HCT116 (cell line): ENCODE measurements at regions not wholly inside any gene's neighbourhood (a gene's known extent, or its start where the extent isn't known, plus 50 kb on each side); places are given as distances from the start of the nearest gene placed in this dataset.

Experiments used
- ATAC-seq: fragments of 200-7000 bp; cut with Tn5 transposase; 2 replicates; pipeline ENCODE4 v1.9.1; 2020; ENCODE audit warnings: mild to moderate bottlenecking, moderate library complexity
- BruUV-seq: library from RNA; stranded (reverse); fragments of 400-500 nt; replicated peaks from 2 replicates; lab custom pipeline; 2021; lab: Mats Ljungman, UMichigan
- CTCF ChIA-PET: fragments of 300-600 bp; sonication (Branson Sonifier 250); formaldehyde crosslinking; loops from one replicate; lab custom pipeline; 2021; ENCODE audit warnings: antibody characterized with exemption; lab: Charles Lee
- POLR2A ChIA-PET: fragments of 300-600, 350-600 bp; sonication (Branson Sonifier 250); formaldehyde crosslinking; loops from one replicate; lab custom pipeline; 2021; ENCODE audit warnings: antibody characterized with exemption; lab: Charles Lee
- RAD21 ChIA-PET, 2 experiments: fragments of 300-600 bp; sonication (Branson Sonifier 250); formaldehyde crosslinking; loops; one replicate each; lab custom pipeline; 2023; ENCODE audit warnings: low total read pairs in 2 of 2; ENCODE audit not compliant: uncharacterized antibody in 2 of 2, unreplicated experiment in 2 of 2, low non-redundant PET in 1 of 2; lab: Charles Lee
- DNase-seq: peaks from one replicate; pipeline ENCODE4 v3.0.0-alpha.2; 2010; ENCODE audit warnings: low read depth, low spot score
- H2AFZ ChIP-seq: fragments of 200-600 bp; shearing (Covaris generic), sonication (generic); 2 replicates; pipeline ENCODE4 v1.6.1; 2017; ENCODE audit warnings: low read depth, mixed run types, mixed read lengths, antibody characterized with exemption, low read length; ENCODE audit not compliant: poor library complexity, severe bottlenecking
- H3K27ac ChIP-seq: 2 replicates; pipeline ENCODE4 v1.5.1; 2012; ENCODE audit warnings: low read depth, low read length
- H3K27me3 ChIP-seq: fragments of 200-600 bp; sonication (generic); 2 replicates; pipeline ENCODE4 v1.6.1; 2016; ENCODE audit warnings: mixed run types, low read length, mixed read lengths; ENCODE audit not compliant: insufficient read depth
- H3K36me3 ChIP-seq, 2 experiments: fragments of 200-500 bp in 1 of 2; fragments of 200-600 bp in 1 of 2; sonication (Bioruptor generic) in 1 of 2; sonication (generic) in 1 of 2; 2 replicates each; pipeline versions ENCODE4 v1.5.1 to v1.6.1; 2014 to 2016; ENCODE audit warnings: low read length in 2 of 2, inconsistent platforms in 1 of 2, mixed read lengths in 1 of 2, mixed run types in 1 of 2; ENCODE audit not compliant: insufficient read depth in 2 of 2, control insufficient read depth in 1 of 2
- H3K4me1 ChIP-seq, 2 experiments: fragments of 200-600 bp in 1 of 2; sonication (generic) in 1 of 2; 2 replicates each; pipeline versions ENCODE4 v1.5.1 to v1.6.1; 2012 to 2017; ENCODE audit warnings: low read length in 2 of 2, inconsistent platforms in 1 of 2, mild to moderate bottlenecking in 1 of 2, mixed read lengths in 1 of 2, mixed run types in 1 of 2, moderate library complexity in 1 of 2; ENCODE audit not compliant: insufficient read depth in 2 of 2, control insufficient read depth in 1 of 2
- H3K4me2 ChIP-seq: fragments of 200-600 bp; sonication (generic); 2 replicates; pipeline ENCODE4 v1.6.1; 2017; ENCODE audit warnings: mixed run types, low read length, mixed read lengths
- H3K4me3 ChIP-seq, 2 experiments: fragments of 200-600 bp in 1 of 2; sonication (generic) in 1 of 2; replicated peaks in 1 of 2; 2 replicates each; pipeline ENCODE4 v1.5.1; 2011 to 2016; ENCODE audit warnings: low read length in 2 of 2, control low read depth in 1 of 2, low read depth in 1 of 2, mild to moderate bottlenecking in 1 of 2, mixed read lengths in 1 of 2, mixed run types in 1 of 2
- H3K79me2 ChIP-seq: fragments of 200-600 bp; sonication (generic); 2 replicates; pipeline ENCODE4 v1.6.1; 2017; ENCODE audit warnings: mild to moderate bottlenecking, mixed run types, low read length, moderate library complexity, mixed read lengths; ENCODE audit not compliant: insufficient read depth
- H3K9ac ChIP-seq: fragments of 200-600 bp; sonication (generic); 2 replicates; pipeline ENCODE4 v1.6.1; 2016; ENCODE audit warnings: low read length, mixed read lengths
- H3K9me2 ChIP-seq: fragments of 200-600 bp; sonication (generic), shearing (Covaris generic); 2 replicates; pipeline ENCODE4 v1.6.1; 2017; ENCODE audit warnings: mixed run types, mild to moderate bottlenecking, moderate library complexity; ENCODE audit not compliant: insufficient read depth
- H3K9me3 ChIP-seq, 2 experiments: fragments of 200-500 bp in 1 of 2; fragments of 200-600 bp in 1 of 2; sonication (Bioruptor generic) in 1 of 2; sonication (generic) in 1 of 2; 2 replicates each; pipeline ENCODE4 v1.6.1; 2014 to 2017; ENCODE audit warnings: low read length in 2 of 2, mixed read lengths in 2 of 2, inconsistent platforms in 1 of 2, low read depth in 1 of 2, mild to moderate bottlenecking in 1 of 2, mixed run types in 1 of 2, moderate library complexity in 1 of 2; ENCODE audit not compliant: control insufficient read depth in 1 of 2, insufficient read depth in 1 of 2
- H4K20me1 ChIP-seq: fragments of 200-600 bp; sonication (generic), shearing (Covaris generic); 2 replicates; pipeline ENCODE4 v1.6.1; 2017; ENCODE audit warnings: mixed run types, mild to moderate bottlenecking, moderate library complexity; ENCODE audit not compliant: insufficient read depth
- CEBPB ChIP-seq: IDR thresholded peaks from 2 replicates; pipeline ENCODE4 v1.6.1; 2012; ENCODE audit warnings: low read depth
- EGR1 ChIP-seq: IDR thresholded peaks from 2 replicates; pipeline ENCODE4 v1.6.1; 2012; ENCODE audit warnings: low read depth
- EZH2phosphoT487 ChIP-seq: fragments of 200-600 bp; IDR thresholded peaks from 2 replicates; pipeline ENCODE4 v1.6.1; 2018; ENCODE audit warnings: antibody characterized with exemption, borderline replicate concordance
- FOSL1 ChIP-seq: IDR thresholded peaks from 2 replicates; pipeline ENCODE4 v1.6.1; 2012; ENCODE audit warnings: low read depth
- JUND ChIP-seq: IDR thresholded peaks from 2 replicates; pipeline ENCODE4 v1.6.1; 2012
- RAD21 ChIP-seq: IDR thresholded peaks from 2 replicates; pipeline ENCODE4 v1.6.1; 2012; ENCODE audit warnings: low read depth, mild to moderate bottlenecking
- SRF ChIP-seq: IDR thresholded peaks from 2 replicates; pipeline ENCODE4 v1.6.1; 2012; ENCODE audit warnings: low read depth
- TCF7L2 ChIP-seq: IDR thresholded peaks from 2 replicates; pipeline ENCODE4 v1.7.0; 2011; ENCODE audit warnings: borderline replicate concordance, inconsistent platforms; ENCODE audit not compliant: insufficient read depth, insufficient read length; ENCODE audit errors: extremely low read depth
- ZFX ChIP-seq: fragments of 450-650 bp; IDR thresholded peaks from 2 replicates; pipeline ENCODE4 v1.6.1; 2017
- ZNF274 ChIP-seq: fragments of 200-500 bp; sonication (Bioruptor generic); IDR thresholded peaks from 2 replicates; pipeline ENCODE4 v1.6.1; 2014; ENCODE audit warnings: mild to moderate bottlenecking, low read depth, low read length, inconsistent platforms
- intact Hi-C: fragments of 100-400 bp; cut with micrococcal nuclease; formaldehyde crosslinking; loops from 2 replicates; pipeline ENCODE4 v1.10.0; 2022
- TF ChIP-seq, protein P1 (sequence below): IDR thresholded peaks from 2 replicates; pipeline ENCODE4 v1.6.1; 2011; ENCODE audit warnings: mild to moderate bottlenecking, low read length, moderate library complexity; ENCODE audit not compliant: insufficient replicate concordance; ENCODE audit errors: extremely low read depth
- TF ChIP-seq, protein P2 (sequence below): IDR thresholded peaks from 2 replicates; pipeline ENCODE4 v1.6.1; 2012
- TF ChIP-seq, protein P3 (sequence below): IDR thresholded peaks from 2 replicates; pipeline ENCODE4 v1.6.1; 2012; ENCODE audit warnings: low read depth
- TF ChIP-seq, protein P4 (sequence below): IDR thresholded peaks from 2 replicates; pipeline ENCODE4 v1.6.1; 2012

DNA sequence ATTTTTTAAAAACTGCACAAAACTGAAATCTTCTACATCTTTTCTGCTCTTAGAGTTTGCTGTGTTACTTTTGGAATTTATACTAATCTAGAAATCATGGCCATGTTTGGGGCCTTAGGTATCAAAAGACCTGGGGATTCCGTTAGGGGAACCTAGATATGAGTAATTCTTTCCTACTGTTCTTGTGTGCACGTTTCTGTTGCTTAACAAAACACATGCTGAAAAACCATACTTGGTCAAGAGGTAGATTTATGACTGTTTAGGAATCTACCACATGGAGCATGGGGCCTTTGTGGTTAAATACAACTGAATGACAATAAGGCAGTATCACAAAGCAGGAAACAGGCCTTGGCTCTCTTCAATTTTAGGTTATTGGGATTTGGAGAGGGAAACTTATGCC, 291.9 kb upstream of the USP25 start:
- H3K36me3 ChIP-seq: no peaks in the 10 kb centered on the region
- intact Hi-C loops: no loop called here
- BruUV-seq: no TSS peak
- H4K20me1 ChIP-seq: no peaks in the 10 kb centered on the region
- no peaks in the 10 kb centered on the region for H3K4me1 ChIP-seq
- no peaks in the 10 kb centered on the region for H3K9me2 ChIP-seq
- H3K4me2 ChIP-seq: no peak overlapping the region
- H3K27me3 ChIP-seq: no peaks in the 10 kb centered on the region
- ChIA-PET RAD21 (no interaction called here), POLR2A (no interaction called here), CTCF (no interaction called here)
- no peak overlapping the region for H3K27ac ChIP-seq
- H3K4me3 ChIP-seq: no peak overlapping the region
- H2AFZ ChIP-seq: no peak overlapping the region
- H3K79me2 ChIP-seq: no peaks in the 10 kb centered on the region
- DNase-seq (no peak), ATAC-seq (no peak)
- TF ChIP-seq EGR1 (no peak), RAD21 (no peak), ZFX (no peak), CEBPB (no peak), FOSL1 (no peak), ZNF274 (no peak), JUND (no peak), TCF7L2 (no peak), SRF (no peak), EZH2phosphoT487 (no peak)
- TF ChIP-seq, protein P1, sequence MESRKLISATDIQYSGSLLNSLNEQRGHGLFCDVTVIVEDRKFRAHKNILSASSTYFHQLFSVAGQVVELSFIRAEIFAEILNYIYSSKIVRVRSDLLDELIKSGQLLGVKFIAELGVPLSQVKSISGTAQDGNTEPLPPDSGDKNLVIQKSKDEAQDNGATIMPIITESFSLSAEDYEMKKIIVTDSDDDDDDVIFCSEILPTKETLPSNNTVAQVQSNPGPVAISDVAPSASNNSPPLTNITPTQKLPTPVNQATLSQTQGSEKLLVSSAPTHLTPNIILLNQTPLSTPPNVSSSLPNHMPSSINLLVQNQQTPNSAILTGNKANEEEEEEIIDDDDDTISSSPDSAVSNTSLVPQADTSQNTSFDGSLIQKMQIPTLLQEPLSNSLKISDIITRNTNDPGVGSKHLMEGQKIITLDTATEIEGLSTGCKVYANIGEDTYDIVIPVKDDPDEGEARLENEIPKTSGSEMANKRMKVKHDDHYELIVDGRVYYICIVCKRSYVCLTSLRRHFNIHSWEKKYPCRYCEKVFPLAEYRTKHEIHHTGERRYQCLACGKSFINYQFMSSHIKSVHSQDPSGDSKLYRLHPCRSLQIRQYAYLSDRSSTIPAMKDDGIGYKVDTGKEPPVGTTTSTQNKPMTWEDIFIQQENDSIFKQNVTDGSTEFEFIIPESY: no peak
- TF ChIP-seq, protein P2, sequence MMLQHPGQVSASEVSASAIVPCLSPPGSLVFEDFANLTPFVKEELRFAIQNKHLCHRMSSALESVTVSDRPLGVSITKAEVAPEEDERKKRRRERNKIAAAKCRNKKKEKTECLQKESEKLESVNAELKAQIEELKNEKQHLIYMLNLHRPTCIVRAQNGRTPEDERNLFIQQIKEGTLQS: no peak
- TF ChIP-seq, protein P3, sequence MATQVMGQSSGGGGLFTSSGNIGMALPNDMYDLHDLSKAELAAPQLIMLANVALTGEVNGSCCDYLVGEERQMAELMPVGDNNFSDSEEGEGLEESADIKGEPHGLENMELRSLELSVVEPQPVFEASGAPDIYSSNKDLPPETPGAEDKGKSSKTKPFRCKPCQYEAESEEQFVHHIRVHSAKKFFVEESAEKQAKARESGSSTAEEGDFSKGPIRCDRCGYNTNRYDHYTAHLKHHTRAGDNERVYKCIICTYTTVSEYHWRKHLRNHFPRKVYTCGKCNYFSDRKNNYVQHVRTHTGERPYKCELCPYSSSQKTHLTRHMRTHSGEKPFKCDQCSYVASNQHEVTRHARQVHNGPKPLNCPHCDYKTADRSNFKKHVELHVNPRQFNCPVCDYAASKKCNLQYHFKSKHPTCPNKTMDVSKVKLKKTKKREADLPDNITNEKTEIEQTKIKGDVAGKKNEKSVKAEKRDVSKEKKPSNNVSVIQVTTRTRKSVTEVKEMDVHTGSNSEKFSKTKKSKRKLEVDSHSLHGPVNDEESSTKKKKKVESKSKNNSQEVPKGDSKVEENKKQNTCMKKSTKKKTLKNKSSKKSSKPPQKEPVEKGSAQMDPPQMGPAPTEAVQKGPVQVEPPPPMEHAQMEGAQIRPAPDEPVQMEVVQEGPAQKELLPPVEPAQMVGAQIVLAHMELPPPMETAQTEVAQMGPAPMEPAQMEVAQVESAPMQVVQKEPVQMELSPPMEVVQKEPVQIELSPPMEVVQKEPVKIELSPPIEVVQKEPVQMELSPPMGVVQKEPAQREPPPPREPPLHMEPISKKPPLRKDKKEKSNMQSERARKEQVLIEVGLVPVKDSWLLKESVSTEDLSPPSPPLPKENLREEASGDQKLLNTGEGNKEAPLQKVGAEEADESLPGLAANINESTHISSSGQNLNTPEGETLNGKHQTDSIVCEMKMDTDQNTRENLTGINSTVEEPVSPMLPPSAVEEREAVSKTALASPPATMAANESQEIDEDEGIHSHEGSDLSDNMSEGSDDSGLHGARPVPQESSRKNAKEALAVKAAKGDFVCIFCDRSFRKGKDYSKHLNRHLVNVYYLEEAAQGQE: no peak
- TF ChIP-seq, protein P4, sequence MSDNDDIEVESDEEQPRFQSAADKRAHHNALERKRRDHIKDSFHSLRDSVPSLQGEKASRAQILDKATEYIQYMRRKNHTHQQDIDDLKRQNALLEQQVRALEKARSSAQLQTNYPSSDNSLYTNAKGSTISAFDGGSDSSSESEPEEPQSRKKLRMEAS: no peak
- H3K9me3 ChIP-seq: peaks cover 0 to 5% of the 10 kb centered on the region in 2 experiments; a peak in 1 of 4 replicates
- H3K9ac ChIP-seq: no peak overlapping the region
